SKM-1 (cell line): ENCODE measurements at regions not wholly inside any gene's neighbourhood (a gene's known extent, or its start where the extent isn't known, plus 50 kb on each side); places are given as distances from the start of the nearest gene placed in this dataset.
"Not testable (repeated sequence)": the region's sequence is repeated elsewhere in the genome, so short reads cannot be mapped to it uniquely, and the experiment has no call there.

Experiments
- DNase-seq: peaks from one replicate; lab custom pipeline; 2025; ENCODE audit not compliant: unreplicated experiment; lab: John Stamatoyannopoulos, UW

DNA sequence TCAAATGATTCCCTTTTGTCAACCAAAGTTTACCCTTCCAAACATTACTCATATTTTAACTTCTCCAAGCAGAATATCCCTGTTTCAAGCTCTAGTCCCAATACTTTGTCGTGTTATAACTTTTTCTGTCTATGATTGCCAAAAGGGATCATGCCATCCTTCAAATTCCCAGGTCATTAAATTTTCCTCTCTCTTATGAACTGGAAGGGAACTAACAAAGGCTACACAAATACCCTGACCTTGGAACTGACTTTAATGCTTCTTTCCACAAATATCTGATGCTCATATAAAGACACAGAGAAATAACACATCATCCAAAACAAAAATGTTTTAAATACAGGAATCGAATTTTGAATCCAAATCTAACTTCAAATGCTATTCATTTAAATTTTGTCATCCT lies 1352.7 kb downstream of the CDH11 start:
- no peak for DNase-seq

DNA sequence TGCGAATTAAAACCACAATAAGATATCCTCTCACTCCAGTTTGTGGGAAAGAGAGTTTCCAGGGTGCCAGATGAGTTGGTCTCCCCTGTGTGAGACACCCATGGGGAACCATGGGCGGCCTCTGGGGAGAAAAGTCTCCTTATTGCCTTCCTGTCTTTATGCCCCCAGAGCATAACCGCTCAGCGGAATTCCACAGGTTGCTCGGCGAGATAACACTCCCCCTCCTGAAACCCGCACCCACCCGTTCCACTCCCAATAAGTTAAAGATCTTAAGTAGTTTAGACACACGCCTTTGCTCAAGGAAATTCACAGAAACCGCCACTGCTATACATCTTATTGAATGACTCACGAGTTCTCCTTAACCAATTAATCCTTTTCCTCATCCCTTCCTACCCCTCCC lies 1361.6 kb downstream of the CDH11 start:
- not testable (repeated sequence) for DNase-seq

DNA sequence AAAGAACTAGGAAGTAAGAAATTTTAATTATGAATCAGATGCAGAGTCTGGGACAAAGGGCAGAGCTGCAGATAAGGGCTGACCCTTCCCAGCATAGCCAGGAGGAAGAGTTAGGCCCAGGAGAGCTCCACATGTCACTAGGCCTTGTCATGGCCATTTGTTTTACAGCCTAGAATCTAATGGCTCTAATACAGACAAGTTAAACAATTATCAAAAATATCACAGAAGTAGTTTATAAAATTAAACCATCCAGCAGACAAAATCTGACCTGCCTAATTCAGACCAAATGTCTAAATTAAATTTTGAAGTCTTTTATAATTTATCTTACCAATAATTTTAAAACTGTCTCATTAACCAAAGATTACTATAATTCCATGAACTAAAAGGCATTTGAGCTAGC lies 1369.5 kb downstream of the CDH11 start:
- no peak for DNase-seq

DNA sequence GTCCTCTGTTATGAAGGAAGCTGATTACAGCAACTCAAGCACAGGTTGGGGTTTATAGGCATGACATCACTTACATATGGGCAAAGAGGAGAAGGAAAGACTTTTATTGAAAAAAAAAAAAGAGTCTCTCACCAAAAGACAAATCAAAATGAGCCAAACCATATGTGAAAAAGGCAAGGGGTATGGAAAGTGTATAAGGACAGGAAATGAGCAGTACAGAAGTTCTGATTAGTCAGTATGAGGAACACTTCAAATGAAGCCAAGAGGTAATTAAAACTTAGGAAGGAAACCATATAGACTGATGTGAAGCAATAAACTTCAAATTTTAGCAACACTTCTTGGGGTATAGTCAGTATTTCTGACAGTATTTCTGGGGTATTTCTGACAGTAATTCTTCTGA lies 1372.6 kb downstream of the CDH11 start:
- DNase-seq = no peak

DNA sequence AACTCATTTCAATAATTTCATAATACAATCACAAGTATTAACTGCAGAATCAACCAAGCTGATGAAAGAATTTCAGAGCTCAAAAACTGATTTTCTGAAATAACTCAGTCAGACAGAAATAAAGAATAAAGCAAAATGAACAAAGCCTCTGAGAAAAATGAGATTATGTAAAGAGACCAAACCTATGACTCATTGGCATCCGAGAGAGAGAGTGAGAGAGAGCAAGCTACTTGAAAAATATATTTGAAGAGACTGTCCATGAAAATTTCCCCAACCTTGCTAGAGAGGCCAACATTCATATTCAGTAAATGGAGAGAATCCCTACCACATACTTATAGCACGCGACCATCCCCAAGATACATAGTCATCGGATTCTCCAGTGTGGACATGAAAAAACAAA lies 1376.4 kb downstream of the CDH11 start:
- no peak for DNase-seq

DNA sequence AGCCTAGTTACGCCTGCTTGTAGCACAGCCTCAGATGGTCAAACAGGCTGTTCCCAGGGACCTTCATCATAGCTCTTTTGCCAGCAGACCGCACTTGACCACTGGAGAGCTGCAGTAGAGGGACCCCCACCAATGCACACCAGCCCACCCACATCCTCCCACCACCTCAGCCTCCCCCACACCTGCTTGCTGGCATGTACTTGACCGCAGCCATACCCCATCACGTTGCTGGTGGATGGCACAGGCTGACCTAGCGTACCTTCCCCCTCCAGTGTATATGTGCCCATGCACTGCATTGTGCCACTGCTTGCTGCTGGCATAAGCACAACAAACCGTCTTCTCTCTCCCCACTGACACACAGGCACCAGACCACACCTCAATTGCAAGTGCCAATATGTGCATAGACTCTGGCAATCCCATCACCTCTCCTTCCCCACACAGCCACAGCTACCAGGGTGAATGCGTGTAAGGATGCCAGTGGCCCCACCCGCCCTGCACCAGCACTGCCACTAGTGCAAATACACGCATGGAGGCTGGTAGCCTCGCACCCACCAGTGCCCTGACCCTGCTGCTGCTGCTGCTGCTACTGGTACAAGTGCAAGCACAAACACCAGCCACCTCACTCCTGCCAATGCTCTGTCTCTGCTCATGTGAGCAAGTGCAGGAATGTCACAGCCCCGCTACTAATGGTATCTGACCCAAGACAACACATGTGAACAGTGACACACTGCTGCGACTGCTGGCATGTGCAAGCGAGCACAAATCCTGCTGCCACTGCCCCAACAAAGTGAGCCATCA lies 1377.6 kb downstream of the CDH11 start:
- DNase-seq = no peak

DNA sequence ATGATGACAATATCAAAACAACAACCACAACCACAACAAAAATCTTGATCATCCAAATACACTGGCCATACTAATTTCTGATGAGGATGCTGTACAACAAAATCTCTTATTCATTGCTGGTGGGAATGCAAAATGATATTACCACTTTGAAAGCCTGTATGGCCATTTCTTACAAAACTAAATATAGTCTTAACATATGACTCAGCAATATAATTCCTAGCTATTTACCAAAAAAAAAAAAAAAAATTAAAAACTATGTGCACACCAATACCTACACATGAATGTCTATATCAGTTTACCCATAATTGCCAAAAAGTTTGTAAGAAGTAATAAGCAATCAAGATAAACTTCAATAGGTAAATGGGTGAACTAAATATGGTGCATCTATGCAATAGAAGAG lies 1379.7 kb downstream of the CDH11 start:
- DNase-seq = no peak

DNA sequence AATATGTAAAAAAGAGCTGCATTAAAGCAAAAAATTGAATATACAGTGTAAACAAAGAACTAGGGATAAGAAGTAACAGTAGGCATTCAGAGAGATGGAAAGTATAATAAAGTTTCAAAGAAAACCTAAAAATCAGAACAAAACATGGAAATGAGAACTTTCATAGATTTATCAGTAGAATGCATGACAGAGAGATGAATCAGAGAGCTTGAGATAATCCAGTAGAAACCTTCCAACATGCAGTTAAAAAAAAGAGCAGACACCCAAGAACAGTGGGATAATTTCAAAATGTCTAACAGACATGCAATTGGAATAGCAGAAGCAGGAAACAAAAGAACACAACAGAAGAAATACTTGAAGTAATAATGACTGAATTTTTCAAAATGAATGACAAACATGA lies 1384.2 kb downstream of the CDH11 start:
- DNase-seq = no peak

DNA sequence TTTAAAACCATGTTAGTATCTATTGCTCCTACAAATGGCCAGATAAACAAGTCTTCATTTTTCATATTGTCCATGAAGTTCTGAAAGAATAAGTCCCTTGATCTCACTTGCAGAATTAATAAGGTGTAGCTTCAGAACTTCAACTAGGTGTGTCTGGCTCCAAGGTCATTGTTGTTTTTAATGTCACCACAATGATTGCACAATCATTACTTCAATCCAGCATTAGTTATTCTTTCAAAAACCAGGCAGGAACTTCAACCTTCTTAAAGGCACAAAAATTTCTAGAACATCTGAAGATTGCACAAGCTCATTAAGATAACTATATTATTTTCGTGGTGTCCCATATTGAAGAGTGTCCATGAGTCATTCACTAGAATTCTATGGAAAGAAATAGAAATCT lies 1386.4 kb downstream of the CDH11 start:
- DNase-seq = no peak

DNA sequence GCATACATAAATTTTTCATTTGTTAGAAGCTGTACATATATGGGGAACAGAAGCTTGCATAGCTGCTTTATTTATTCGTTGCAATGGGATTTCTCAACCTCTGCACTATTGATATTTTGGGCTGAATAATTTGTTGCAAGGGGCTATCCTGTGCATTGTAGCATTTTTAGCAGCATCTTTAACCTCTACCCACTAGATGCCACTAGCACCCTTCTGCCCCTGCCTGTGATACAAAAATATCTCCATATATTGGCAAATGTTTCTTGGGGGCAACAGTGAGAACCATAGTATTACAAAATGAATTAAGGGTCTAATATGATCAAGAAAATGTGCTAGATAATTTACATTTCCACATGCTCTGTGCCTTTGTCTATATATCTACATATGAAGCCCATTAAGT lies 1401.0 kb downstream of the CDH11 start:
- DNase-seq = no peak

DNA sequence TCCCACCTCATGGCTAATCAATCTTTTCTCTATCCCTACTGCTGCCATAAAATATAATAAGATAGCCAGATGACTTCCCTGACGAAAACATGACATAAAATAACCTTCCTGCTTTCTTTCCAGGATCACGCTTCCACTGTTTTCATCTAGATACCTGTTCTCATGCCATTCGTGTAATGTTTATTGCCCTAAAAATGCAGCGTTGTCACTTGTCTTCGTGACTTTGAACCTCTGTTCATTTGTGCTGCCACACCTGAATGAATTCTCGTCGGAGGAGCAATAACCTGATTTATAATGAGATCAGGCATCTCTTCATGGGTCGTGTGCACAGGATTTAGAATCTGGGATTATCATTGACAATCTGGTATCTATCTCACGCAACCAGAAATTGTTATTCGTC lies 1401.9 kb downstream of the CDH11 start:
- DNase-seq = no peak

DNA sequence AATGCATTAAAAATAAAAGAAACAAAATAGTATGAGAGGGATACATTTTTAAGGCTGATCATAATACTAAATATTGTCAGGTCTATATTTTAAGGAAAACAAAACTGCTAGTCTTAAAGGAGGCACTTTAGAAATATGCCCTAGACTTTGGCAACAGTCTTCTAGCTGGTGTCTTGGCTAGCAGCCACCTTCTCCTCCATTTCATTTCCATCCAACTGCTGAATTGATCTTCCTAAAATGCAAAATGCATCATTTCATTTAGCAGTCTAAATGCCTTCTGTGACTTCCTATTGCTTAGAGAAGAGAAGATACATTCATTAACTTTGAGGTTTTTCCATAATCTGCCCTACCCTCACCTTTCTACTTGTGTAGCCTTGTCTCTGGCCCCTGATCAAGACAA lies 1404.1 kb downstream of the CDH11 start:
- DNase-seq = no peak

DNA sequence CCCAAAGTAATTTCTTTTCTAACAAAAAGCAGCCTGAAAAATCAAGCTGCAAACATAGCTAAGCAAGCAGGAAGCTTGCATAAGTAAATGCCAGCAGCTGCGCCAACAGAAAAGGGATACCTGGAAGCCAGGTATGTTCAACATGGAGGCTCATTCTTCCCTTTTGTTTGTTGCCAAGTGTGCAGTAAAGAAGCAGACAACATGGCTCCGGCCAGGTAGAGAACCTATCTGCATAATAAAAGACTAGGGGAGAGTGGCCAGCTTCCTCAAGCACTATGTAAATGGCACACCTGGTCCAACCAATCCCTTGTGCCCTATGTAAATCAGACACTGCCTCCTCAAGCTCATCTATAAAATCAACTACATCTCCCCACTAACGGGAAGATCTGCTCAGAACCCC lies 1407.0 kb downstream of the CDH11 start:
- DNase-seq = no peak

DNA sequence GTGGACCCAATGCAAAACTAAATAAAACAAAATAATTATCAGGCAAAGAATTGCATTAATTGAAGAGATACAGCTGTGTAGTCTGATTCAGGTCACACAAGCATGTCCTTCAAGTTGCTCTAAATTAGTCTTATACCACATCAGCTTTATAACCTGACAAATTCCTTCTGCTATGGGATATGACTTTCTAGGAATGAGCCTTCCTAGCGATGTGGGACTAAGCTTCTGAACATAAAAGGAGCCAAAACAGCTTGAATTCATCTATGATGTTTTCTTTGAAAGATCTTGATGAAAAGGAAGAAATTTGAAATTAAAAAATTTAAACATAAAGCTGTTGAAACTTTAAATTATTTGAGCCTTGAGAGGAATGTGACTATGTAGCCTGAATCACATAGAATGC lies 1409.1 kb downstream of the CDH11 start:
- DNase-seq = no peak

DNA sequence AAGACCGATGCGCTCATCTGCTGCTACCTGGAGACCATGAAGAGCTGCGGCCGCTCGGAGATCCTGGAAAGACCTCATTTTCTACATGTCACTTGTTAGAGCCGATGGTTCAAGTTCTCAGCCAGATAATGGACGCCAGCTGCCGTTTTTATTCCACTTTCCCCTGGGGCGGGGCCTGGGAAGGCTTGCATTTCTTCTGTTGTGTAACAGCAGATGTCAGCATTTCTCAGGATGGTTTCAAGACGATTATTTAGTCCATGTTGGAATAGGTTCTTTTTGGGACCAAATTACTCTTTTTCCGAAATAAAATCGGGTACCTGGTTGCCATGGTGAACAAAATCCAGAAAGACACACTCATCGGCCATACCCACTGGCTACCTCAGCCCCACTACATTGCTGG lies 1418.3 kb downstream of the CDH11 start:
- DNase-seq = no peak

DNA sequence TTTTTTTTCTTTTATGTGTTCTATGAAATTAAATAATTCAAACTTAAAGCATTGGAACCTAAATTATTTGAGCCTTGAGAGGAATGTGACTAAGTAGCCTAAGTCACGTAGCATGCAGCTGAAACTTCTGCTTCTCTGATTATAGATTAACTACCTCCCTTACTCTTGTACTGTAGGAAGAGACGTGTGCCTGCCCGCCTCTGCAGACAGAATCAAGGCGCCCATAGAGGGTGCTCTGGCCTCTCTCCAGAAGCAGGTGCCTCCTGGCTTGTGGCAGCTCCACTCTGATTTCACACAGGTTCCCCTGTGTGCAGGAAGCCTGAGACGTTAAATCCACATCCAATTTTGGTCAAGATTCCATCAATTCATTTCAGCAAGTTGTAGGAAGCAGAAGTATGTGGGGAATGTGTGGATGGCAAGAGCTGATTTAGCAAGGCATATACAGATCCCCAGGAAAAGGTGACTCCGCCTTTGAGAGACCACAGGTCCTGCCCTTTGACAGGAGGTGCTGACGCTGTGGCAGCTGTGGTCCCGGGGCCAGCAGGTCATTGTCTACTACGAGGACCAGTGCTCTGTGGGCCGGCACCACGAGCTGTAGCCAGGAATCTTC lies 1418.8 kb downstream of the CDH11 start:
- no peak for DNase-seq

DNA sequence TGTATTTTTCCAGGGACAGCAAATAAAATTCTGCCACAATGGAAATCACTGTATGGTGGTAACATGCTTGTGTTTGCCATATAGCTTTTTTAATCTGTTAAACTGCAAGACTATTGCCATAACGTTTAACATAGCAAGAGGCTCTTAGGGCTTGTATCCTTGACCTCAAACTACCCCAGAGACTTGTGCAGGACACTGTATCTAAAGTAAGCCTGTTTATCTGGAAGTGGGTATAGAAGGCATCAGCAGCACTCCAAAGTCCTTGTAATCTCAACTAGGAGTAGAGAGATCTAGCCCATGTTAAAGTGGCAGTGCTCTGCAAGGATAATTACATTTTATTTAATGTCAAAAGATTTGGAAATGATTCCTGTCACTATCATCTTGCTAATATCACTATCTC lies 1424.1 kb downstream of the CDH11 start:
- DNase-seq = no peak

DNA sequence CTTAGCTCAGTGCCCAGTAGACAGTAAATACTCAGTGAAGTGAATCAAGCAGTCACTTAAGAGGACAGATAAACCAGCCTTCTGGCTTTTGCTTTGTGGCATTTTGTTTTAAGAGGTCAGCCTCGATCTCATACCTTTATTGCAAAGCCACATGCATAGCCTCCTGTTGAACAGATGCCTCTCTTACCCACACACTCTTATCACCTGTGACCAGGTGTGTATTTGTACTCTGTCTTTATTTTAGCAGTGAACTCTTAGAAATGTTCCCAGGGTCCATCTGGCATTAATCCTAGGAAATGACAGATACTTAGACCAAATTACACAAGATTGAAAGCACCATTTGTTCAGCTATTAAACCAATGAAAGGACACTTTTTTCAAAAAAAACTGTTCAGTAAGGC lies 1426.5 kb downstream of the CDH11 start:
- no peak for DNase-seq

DNA sequence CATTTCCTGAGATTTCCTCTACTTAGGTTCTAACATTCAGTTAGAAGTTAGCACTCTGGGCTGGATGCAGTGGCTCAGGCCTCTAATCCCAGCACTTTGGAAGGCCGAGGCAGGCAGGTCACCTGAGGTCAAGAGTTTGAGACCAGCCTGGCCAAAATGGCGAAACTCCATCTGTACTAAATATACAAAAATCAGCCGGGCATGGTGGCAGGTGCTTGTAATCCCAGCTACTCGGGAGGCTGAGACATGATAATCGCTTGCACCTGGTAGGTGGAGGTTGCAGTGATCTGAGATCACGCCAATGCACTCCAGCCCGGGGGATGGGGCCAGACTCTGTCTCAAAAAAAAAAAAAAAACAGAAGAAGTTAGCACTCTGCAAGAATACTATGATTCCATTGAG lies 1430.9 kb downstream of the CDH11 start:
- no peak for DNase-seq

DNA sequence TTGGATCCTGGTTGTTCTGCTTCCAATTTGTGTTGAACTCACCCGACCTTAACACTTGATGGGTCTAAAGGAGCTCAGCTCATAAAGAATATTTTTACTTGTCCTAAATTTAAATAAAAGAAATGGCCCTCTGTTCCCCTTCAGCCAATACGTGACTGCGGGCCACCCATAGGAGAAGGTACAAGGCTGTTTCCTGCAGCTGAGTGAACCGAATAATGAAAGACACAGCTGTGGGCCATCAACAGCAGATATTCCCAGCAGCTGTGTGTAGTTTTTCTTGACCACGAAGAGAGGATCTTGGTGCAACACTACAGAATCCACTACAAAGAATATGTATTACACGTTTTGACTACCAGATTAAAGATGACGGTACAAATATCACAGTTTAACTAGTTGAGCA lies 1431.6 kb downstream of the CDH11 start:
- DNase-seq = no peak

DNA sequence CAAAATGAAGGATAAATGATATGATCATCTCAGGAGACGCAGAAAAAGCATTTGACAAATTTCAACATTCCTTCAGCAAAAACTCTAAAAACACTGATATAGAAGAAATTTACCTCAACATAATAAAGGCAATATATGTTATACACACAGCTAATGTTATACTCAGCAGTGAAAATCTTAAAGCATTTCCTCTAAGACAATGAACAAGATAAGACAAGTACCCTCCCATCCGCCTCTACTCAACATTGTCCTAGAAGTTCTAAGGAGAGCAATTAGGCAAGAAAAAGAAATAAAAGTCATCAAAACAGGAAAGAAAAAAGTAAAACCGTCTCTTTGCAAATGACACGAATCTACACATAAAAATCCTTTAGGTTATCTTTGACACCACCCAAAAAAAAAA lies 1432.8 kb downstream of the CDH11 start:
- no peak for DNase-seq

DNA sequence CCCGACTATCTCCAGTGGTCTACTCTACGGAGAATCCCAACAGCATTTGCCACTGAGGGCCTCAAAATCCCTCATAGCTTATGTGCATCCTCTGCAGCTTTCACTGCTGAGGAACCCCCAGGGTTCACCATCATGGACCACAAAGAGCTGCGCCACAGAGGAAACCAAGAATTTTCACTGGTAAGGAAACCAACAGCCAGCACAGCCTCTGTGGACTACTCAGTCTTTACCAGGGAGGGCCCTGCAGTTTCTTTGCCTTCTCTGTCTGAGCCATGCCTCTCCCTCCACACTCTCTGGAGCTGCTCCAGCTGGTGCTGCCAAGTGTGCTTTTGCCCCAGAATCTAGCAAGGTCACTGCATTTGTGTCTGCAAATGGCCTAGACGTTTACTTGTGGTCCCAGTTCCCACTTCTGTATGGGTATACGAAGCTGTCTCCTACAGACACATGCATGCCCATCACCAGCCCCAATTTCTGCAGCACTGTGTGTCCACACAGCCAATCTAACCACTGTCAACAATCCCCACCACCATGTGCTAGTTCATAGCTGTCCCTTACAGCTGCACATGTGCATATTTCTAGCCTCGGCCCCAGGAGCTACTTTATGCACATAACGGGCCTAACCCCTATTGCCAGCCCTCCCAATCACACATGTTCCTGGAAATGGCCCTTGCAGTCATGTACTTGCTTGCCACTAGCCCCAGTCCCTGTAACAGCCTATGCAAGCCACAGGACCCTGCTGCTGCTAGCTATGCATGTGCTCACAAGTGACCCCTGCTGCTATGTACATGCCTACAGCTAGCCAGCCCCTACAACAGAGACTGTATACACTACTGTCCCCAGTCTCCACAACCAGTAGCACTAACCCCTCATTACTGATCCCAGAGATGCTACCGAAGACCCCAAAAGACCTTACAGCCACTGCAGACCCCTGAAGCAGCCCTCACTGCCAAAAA lies 1437.4 kb downstream of the CDH11 start:
- no peak for DNase-seq
